ENCODE measurements at regions not wholly inside any gene's neighbourhood (a gene's known extent, or its start where the extent isn't known, plus 50 kb on each side); places are given as distances from the start of the nearest gene placed in this dataset.

- no peak for DNase-seq
These were observed 502.0 kb upstream of the CELF2 start for GRCh38 chr10:10515479-10516204.

- DNase-seq = no peak
These were observed 501.1 kb upstream of the CELF2 start for GRCh38 chr10:10516346-10517130.

GRCh38 chr10:10517866-10518265 is 499.8 kb upstream of the CELF2 start:
- no peak for DNase-seq

GRCh38 chr10:10519674-10520073 is 498.0 kb upstream of the CELF2 start:
- no peak for DNase-seq

- DNase-seq = peak; percentile 8
These were observed 496.9 kb upstream of the CELF2 start for GRCh38 chr10:10520491-10521385.

- DNase-seq = no peak
These were observed 490.8 kb upstream of the CELF2 start for GRCh38 chr10:10526846-10527245.

- no peak for DNase-seq
These were observed 489.7 kb upstream of the CELF2 start for GRCh38 chr10:10527861-10528562.

GRCh38 chr10:10528563-10528910 is 489.1 kb upstream of the CELF2 start:
- DNase-seq = peak; percentile 36

- DNase-seq = no peak
These were observed 487.4 kb upstream of the CELF2 start for GRCh38 chr10:10530313-10530712.

GRCh38 chr10:10532236-10532635 is 485.4 kb upstream of the CELF2 start:
- DNase-seq = no peak

GRCh38 chr10:10532826-10533225 is 484.8 kb upstream of the CELF2 start:
- no peak for DNase-seq

- peak; percentile 16 for DNase-seq
These were observed 484.2 kb upstream of the CELF2 start for GRCh38 chr10:10533437-10533836.

GRCh38 chr10:10538326-10538725 is 479.3 kb upstream of the CELF2 start:
- no peak for DNase-seq

GRCh38 chr10:10540398-10540797 is 477.3 kb upstream of the CELF2 start:
- DNase-seq = peak; percentile 77

- peak; percentile 79 for DNase-seq
These were observed 475.2 kb upstream of the CELF2 start for GRCh38 chr10:10542477-10542876.

GRCh38 chr10:10544890-10545289 is 472.8 kb upstream of the CELF2 start:
- no peak for DNase-seq

- no peak for DNase-seq
These were observed 471.9 kb upstream of the CELF2 start for GRCh38 chr10:10545771-10546170.

GRCh38 chr10:10551596-10552301 is 465.9 kb upstream of the CELF2 start:
- no peak for DNase-seq

- no peak for DNase-seq
These were observed 464.7 kb upstream of the CELF2 start for GRCh38 chr10:10552948-10553347.

- peak; percentile 83 for DNase-seq
These were observed 453.4 kb upstream of the CELF2 start for GRCh38 chr10:10564081-10564794.

- DNase-seq = no peak
These were observed 440.7 kb upstream of the CELF2 start for GRCh38 chr10:10576937-10577336.

Data from fibroblast of skin of scalp (primary cell).